Hepatocyte (in vitro differentiated cells): ENCODE measurements at regions not wholly inside any gene's neighbourhood (a gene's known extent, or its start where the extent isn't known, plus 50 kb on each side); places are given as distances from the start of the nearest gene placed in this dataset.

Experiments used
- DNase-seq: peaks from one replicate; pipeline ENCODE4 v3.0.0-alpha.2; 2016; ENCODE audit warnings: low spot score
- H2AFZ ChIP-seq: fragments of 200-600 bp; sonication (generic); 2 replicates; pipeline ENCODE4 v1.6.0; 2016; ENCODE audit warnings: antibody characterized with exemption, mild to moderate bottlenecking
- H3K27ac ChIP-seq: fragments of 200-600 bp; sonication (generic); 2 replicates; pipeline ENCODE4 v1.5.1; 2016; ENCODE audit warnings: mild to moderate bottlenecking
- H3K27me3 ChIP-seq: fragments of 200-600 bp; sonication (generic); 2 replicates; pipeline ENCODE4 v1.6.1; 2016
- H3K36me3 ChIP-seq: fragments of 200-600 bp; sonication (generic); replicated peaks from 2 replicates; pipeline ENCODE4 v1.5.1; 2016; ENCODE audit warnings: low read depth; ENCODE audit not compliant: insufficient read depth
- H3K4me1 ChIP-seq: fragments of 200-600 bp; sonication (generic); 2 replicates; pipeline ENCODE4 v1.5.1; 2016; ENCODE audit warnings: mild to moderate bottlenecking, moderate library complexity; ENCODE audit not compliant: insufficient read depth
- H3K4me2 ChIP-seq: fragments of 200-600 bp; sonication (generic); 2 replicates; pipeline ENCODE4 v1.6.0; 2016
- H3K4me3 ChIP-seq: fragments of 200-600 bp; sonication (generic); 2 replicates; pipeline ENCODE4 v1.5.1; 2016; ENCODE audit warnings: mild to moderate bottlenecking
- H3K79me2 ChIP-seq: fragments of 200-600 bp; sonication (generic); 2 replicates; pipeline ENCODE4 v1.6.0; 2017; ENCODE audit warnings: mild to moderate bottlenecking
- H3K9me2 ChIP-seq: fragments of 200-600 bp; sonication (generic); replicated peaks from 2 replicates; pipeline ENCODE4 v1.6.0; 2017; ENCODE audit warnings: mild to moderate bottlenecking; ENCODE audit not compliant: insufficient read depth
- H3K9me3 ChIP-seq: fragments of 200-600 bp; sonication (generic); 2 replicates; pipeline ENCODE4 v1.5.1; 2016; ENCODE audit warnings: low read depth, mild to moderate bottlenecking
- H4K20me1 ChIP-seq: fragments of 200-600 bp; sonication (generic); 2 replicates; pipeline ENCODE4 v1.6.0; 2016; ENCODE audit warnings: mild to moderate bottlenecking; ENCODE audit not compliant: insufficient read depth, poor library complexity, severe bottlenecking
- CTCF ChIP-seq: fragments of 200-600 bp; sonication (generic); IDR thresholded peaks from 2 replicates; pipeline ENCODE4 v1.5.1; 2016; ENCODE audit warnings: antibody characterized with exemption, mild to moderate bottlenecking; ENCODE audit not compliant: poor library complexity
- EZH2 ChIP-seq: fragments of 200-600 bp; sonication (generic); IDR thresholded peaks from 2 replicates; pipeline ENCODE4 v1.6.1; 2016; ENCODE audit warnings: antibody characterized with exemption, mild to moderate bottlenecking, borderline replicate concordance
- EZH2phosphoT487 ChIP-seq: fragments of 200-600 bp; sonication (generic); IDR thresholded peaks from one replicate; pipeline ENCODE4 v1.6.1; 2018; ENCODE audit warnings: antibody characterized with exemption, mild to moderate bottlenecking, low read depth, moderate library complexity; ENCODE audit not compliant: unreplicated experiment, severe bottlenecking
- WGBS: methylation state at CpG from one replicate; pipeline ENCODE4 v1.1.6; 2016; ENCODE audit warnings: low lambda C conversion rate; ENCODE audit errors: missing lambda C conversion rate; 5-methylcytosine and 5-hydroxymethylcytosine counted together

GRCh38 chr1:189563784-189564183 lies 913.9 kb downstream of the BRINP3 start:
- Histone ChIP-seq H2AFZ (no peak overlapping the region), H3K4me3 (no peak overlapping the region), H3K4me1 (no peaks in the 10 kb centered on the region), H3K9me2 (no peaks in the 10 kb centered on the region), H3K4me2 (no peak overlapping the region), H3K27ac (no peak overlapping the region), H3K27me3 (no peaks in the 10 kb centered on the region), H3K36me3 (no peaks in the 10 kb centered on the region), H3K79me2 (no peaks in the 10 kb centered on the region), H4K20me1 (no peaks in the 10 kb centered on the region), H3K9me3 (no peaks in the 10 kb centered on the region)
- DNase-seq, result no peak
- TF ChIP-seq EZH2phosphoT487 (no peak), EZH2 (no peak), CTCF (no peak)
- 96% methylated on average over 4 of the region's 4 CpGs for WGBS

GRCh38 chr1:189567890-189568289 lies 909.8 kb downstream of the BRINP3 start:
- no peak overlapping the region for H3K4me2 ChIP-seq
- WGBS, result 88% methylated on average over 1 of the region's 1 CpG
- H3K36me3 ChIP-seq, result no peaks in the 10 kb centered on the region
- no peak overlapping the region for H3K27ac ChIP-seq
- H3K4me1 ChIP-seq, result no peaks in the 10 kb centered on the region
- H3K79me2 ChIP-seq, result no peaks in the 10 kb centered on the region
- no peak overlapping the region for H2AFZ ChIP-seq
- DNase-seq, result no peak
- no peak for TF ChIP-seq CTCF
- no peak for TF ChIP-seq EZH2phosphoT487
- TF ChIP-seq EZH2, result no peak
- H3K9me3 ChIP-seq, result no peaks in the 10 kb centered on the region
- no peak overlapping the region for H3K4me3 ChIP-seq
- no peaks in the 10 kb centered on the region for H3K27me3 ChIP-seq
- H4K20me1 ChIP-seq, result no peaks in the 10 kb centered on the region
- no peaks in the 10 kb centered on the region for H3K9me2 ChIP-seq

- WGBS, result 71% methylated on average over 1 of the region's 1 CpG
- Histone ChIP-seq H3K9me3 (no peaks in the 10 kb centered on the region), H4K20me1 (no peaks in the 10 kb centered on the region), H3K27me3 (no peaks in the 10 kb centered on the region), H3K9me2 (no peaks in the 10 kb centered on the region), H3K36me3 (no peaks in the 10 kb centered on the region), H3K4me3 (no peak overlapping the region), H3K4me2 (no peak overlapping the region), H2AFZ (no peak overlapping the region), H3K79me2 (no peaks in the 10 kb centered on the region), H3K27ac (no peak overlapping the region), H3K4me1 (no peaks in the 10 kb centered on the region)
- no peak for TF ChIP-seq CTCF
- TF ChIP-seq EZH2, result no peak
- TF ChIP-seq EZH2phosphoT487, result no peak
- no peak for DNase-seq
Observed at GRCh38 chr1:189596197-189596596, 881.5 kb downstream of the BRINP3 start.

- H3K36me3 ChIP-seq, result no peaks in the 10 kb centered on the region
- no peaks in the 10 kb centered on the region for H3K4me1 ChIP-seq
- no peak for DNase-seq
- TF ChIP-seq CTCF, result no peak
- H4K20me1 ChIP-seq, result no peaks in the 10 kb centered on the region
- no peak overlapping the region for H3K27ac ChIP-seq
- no peak overlapping the region for H3K4me2 ChIP-seq
- H3K4me3 ChIP-seq, result no peak overlapping the region
- H3K27me3 ChIP-seq, result no peaks in the 10 kb centered on the region
- no peaks in the 10 kb centered on the region for H3K9me3 ChIP-seq
- no peak overlapping the region for H2AFZ ChIP-seq
- H3K9me2 ChIP-seq, result no peaks in the 10 kb centered on the region
- 83% methylated on average over 3 of the region's 3 CpGs for WGBS
- no peaks in the 10 kb centered on the region for H3K79me2 ChIP-seq
Observed at GRCh38 chr1:189597083-189597482, 880.6 kb downstream of the BRINP3 start.
